ENCODE measurements at regions not wholly inside any gene's neighbourhood (a gene's known extent, or its start where the extent isn't known, plus 50 kb on each side); places are given as distances from the start of the nearest gene placed in this dataset.

GRCh38 chr18:11271954-11272353, 122.6 kb upstream of the PIEZO2 start:
- DNase-seq (ENCODE audit: low spot score) (no peak), FAIRE-seq (no peak)

GRCh38 chr18:11269257-11269656, 119.9 kb upstream of the PIEZO2 start:
- DNase-seq (ENCODE audit: low spot score) (no peak), FAIRE-seq (no peak)

GRCh38 chr18:11268741-11269233, 119.4 kb upstream of the PIEZO2 start:
- DNase-seq (ENCODE audit: low spot score): no peak

GRCh38 chr18:11268153-11268552, 118.8 kb upstream of the PIEZO2 start:
- FAIRE-seq: no peak
- no peak for DNase-seq (ENCODE audit: low spot score)

More at GRCh38 chr18:11268741-11269233, 119.4 kb upstream of the PIEZO2 start:
- no peak for FAIRE-seq

- FAIRE-seq (no peak), DNase-seq (ENCODE audit: low spot score) (no peak)
These were observed 117.6 kb upstream of the PIEZO2 start for GRCh38 chr18:11266781-11267480.

- DNase-seq (ENCODE audit: low spot score): no peak
- FAIRE-seq: no peak
These were observed 112.1 kb upstream of the PIEZO2 start for GRCh38 chr18:11261486-11261885.

GRCh38 chr18:11260961-11261461, 111.6 kb upstream of the PIEZO2 start:
- FAIRE-seq (no peak), DNase-seq (ENCODE audit: low spot score) (no peak)

- FAIRE-seq: no peak
- no peak for DNase-seq (ENCODE audit: low spot score)
These were observed 110.2 kb upstream of the PIEZO2 start for GRCh38 chr18:11259469-11260150.

GRCh38 chr18:11258039-11258610, 108.8 kb upstream of the PIEZO2 start:
- FAIRE-seq (no peak), DNase-seq (ENCODE audit: low spot score) (no peak)

- DNase-seq (ENCODE audit: low spot score) (no peak), FAIRE-seq (no peak)
These were observed 106.9 kb upstream of the PIEZO2 start for GRCh38 chr18:11256251-11256650.

GRCh38 chr18:11251891-11252270, 102.5 kb upstream of the PIEZO2 start:
- FAIRE-seq (no peak), DNase-seq (ENCODE audit: low spot score) (no peak)

- no peak for FAIRE-seq
- DNase-seq (ENCODE audit: low spot score): no peak
These were observed 102.0 kb upstream of the PIEZO2 start for GRCh38 chr18:11251229-11251890.

GRCh38 chr18:11249391-11249790, 100.0 kb upstream of the PIEZO2 start:
- DNase-seq (ENCODE audit: low spot score) (no peak), FAIRE-seq (no peak)

GRCh38 chr18:11247381-11247970, 98.1 kb upstream of the PIEZO2 start:
- FAIRE-seq (no peak), DNase-seq (ENCODE audit: low spot score) (no peak)

- no peak for DNase-seq (ENCODE audit: low spot score)
- FAIRE-seq: no peak
These were observed 97.3 kb upstream of the PIEZO2 start for GRCh38 chr18:11246495-11247300.

- no peak for DNase-seq (ENCODE audit: low spot score)
- FAIRE-seq: no peak
These were observed 96.5 kb upstream of the PIEZO2 start for GRCh38 chr18:11245879-11246278.

- no peak for FAIRE-seq
- no peak for DNase-seq (ENCODE audit: low spot score)
These were observed 88.1 kb upstream of the PIEZO2 start for GRCh38 chr18:11237484-11237883.

- no peak for DNase-seq (ENCODE audit: low spot score)
- no peak for FAIRE-seq
These were observed 87.7 kb upstream of the PIEZO2 start for GRCh38 chr18:11237066-11237465.

- no peak for DNase-seq (ENCODE audit: low spot score)
- no peak for FAIRE-seq
These were observed 74.8 kb upstream of the PIEZO2 start for GRCh38 chr18:11224153-11224552.

- FAIRE-seq: no peak
These were observed 70.2 kb upstream of the PIEZO2 start for GRCh38 chr18:11219571-11219970.

GRCh38 chr18:11215216-11215615, 65.8 kb upstream of the PIEZO2 start:
- DNase-seq (ENCODE audit: low spot score) (no peak), FAIRE-seq (no peak)

More at GRCh38 chr18:11219571-11219970, 70.2 kb upstream of the PIEZO2 start:
- DNase-seq (ENCODE audit: low spot score): no peak

Data from RCC 7860 (cell line).